ENCODE measurements at regions not wholly inside any gene's neighbourhood (a gene's known extent, or its start where the extent isn't known, plus 50 kb on each side); places are given as distances from the start of the nearest gene placed in this dataset.

GRCh38 chr20:48107560-48107959 is 322.3 kb upstream of the SULF2 start:
- ATAC-seq = no peak
- TF ChIP-seq OSR1 (CRISPR knock-in tag; IDR thresholded peaks at IDR 0.05) (no peak), GLIS3 (CRISPR knock-in tag; IDR thresholded peaks at IDR 0.05) (no peak), PPARA (CRISPR knock-in tag; IDR thresholded peaks at IDR 0.05; ENCODE audit: borderline replicate concordance) (no peak), RARB (CRISPR knock-in tag; IDR thresholded peaks at IDR 0.05) (no peak), ZFP3 (CRISPR knock-in tag; IDR thresholded peaks at IDR 0.05) (no peak), PATZ1 (CRISPR knock-in tag; IDR thresholded peaks at IDR 0.05; ENCODE audit: borderline replicate concordance) (no peak), CSRNP3 (CRISPR knock-in tag; IDR thresholded peaks at IDR 0.05) (no peak), SNAI2 (CRISPR knock-in tag; IDR thresholded peaks at IDR 0.05) (no peak), ZNF8 (CRISPR knock-in tag; IDR thresholded peaks at IDR 0.05) (no peak)
- TF ChIP-seq, protein P1, sequence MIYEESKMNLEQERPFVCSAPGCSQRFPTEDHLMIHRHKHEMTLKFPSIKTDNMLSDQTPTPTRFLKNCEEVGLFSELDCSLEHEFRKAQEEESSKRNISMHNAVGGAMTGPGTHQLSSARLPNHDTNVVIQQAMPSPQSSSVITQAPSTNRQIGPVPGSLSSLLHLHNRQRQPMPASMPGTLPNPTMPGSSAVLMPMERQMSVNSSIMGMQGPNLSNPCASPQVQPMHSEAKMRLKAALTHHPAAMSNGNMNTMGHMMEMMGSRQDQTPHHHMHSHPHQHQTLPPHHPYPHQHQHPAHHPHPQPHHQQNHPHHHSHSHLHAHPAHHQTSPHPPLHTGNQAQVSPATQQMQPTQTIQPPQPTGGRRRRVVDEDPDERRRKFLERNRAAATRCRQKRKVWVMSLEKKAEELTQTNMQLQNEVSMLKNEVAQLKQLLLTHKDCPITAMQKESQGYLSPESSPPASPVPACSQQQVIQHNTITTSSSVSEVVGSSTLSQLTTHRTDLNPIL (CRISPR knock-in tag; IDR thresholded peaks at IDR 0.05; ENCODE audit: low read depth) = no peak

- no peak for ATAC-seq
- TF ChIP-seq GLIS3 (CRISPR knock-in tag; IDR thresholded peaks at IDR 0.05) = no peak
- TF ChIP-seq TOX (CRISPR knock-in tag; IDR thresholded peaks at IDR 0.05; ENCODE audit: borderline replicate concordance) = no peak
- no peak for TF ChIP-seq CSDC2 (CRISPR knock-in tag; IDR thresholded peaks at IDR 0.05)
- TF ChIP-seq SNAI2 (CRISPR knock-in tag; IDR thresholded peaks at IDR 0.05) = no peak
These were observed 321.1 kb upstream of the SULF2 start for GRCh38 chr20:48106428-48106827.

DNA sequence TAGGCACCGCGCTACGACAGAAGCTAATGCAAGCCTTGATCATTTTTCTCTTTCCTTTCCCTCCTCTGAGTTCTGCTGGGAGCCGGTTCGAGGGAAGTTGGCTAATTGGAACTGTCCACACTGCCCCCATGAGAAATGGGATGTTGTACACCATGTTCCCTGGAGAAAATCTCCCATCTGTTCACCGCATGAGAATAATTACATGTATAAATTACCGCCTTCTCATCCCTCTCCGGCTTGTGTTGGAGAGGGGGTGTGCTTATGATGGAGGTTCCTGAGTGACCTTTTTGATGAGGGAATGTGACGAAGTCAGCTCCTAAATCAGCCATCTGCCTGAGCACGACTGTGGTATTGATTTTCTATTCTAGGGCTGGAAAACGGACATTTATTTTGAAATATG is 320.2 kb upstream of the SULF2 start:
- TF ChIP-seq ARNTL (CRISPR knock-in tag; IDR thresholded peaks at IDR 0.05; ENCODE audit: borderline replicate concordance, low read depth) = no peak
- no peak for TF ChIP-seq OSR1 (CRISPR knock-in tag; IDR thresholded peaks at IDR 0.05)
- TF ChIP-seq ZNF8 (CRISPR knock-in tag; IDR thresholded peaks at IDR 0.05) = no peak
- TF ChIP-seq PPARA (CRISPR knock-in tag; IDR thresholded peaks at IDR 0.05; ENCODE audit: borderline replicate concordance) = no peak
- TF ChIP-seq PATZ1 (CRISPR knock-in tag; IDR thresholded peaks at IDR 0.05; ENCODE audit: borderline replicate concordance) = no peak
- TF ChIP-seq CSDC2 (CRISPR knock-in tag; IDR thresholded peaks at IDR 0.05) = no peak
- no peak for TF ChIP-seq ESRRG (CRISPR knock-in tag; IDR thresholded peaks at IDR 0.05)
- no peak for TF ChIP-seq TOX (CRISPR knock-in tag; IDR thresholded peaks at IDR 0.05; ENCODE audit: borderline replicate concordance)
- ATAC-seq = no peak

GRCh38 chr20:48102931-48103660 is 317.8 kb upstream of the SULF2 start:
- no peak for ATAC-seq
- TF ChIP-seq PPARA (CRISPR knock-in tag; IDR thresholded peaks at IDR 0.05; ENCODE audit: borderline replicate concordance) (no peak), ZFP30 (CRISPR knock-in tag; IDR thresholded peaks at IDR 0.05) (no peak), TSHZ2 (CRISPR knock-in tag; IDR thresholded peaks at IDR 0.05) (no peak), SNAI2 (CRISPR knock-in tag; IDR thresholded peaks at IDR 0.05) (no peak), ZNF70 (CRISPR knock-in tag; IDR thresholded peaks at IDR 0.05) (no peak), ESRRG (CRISPR knock-in tag; IDR thresholded peaks at IDR 0.05) (no peak), ZC3H10 (CRISPR knock-in tag; IDR thresholded peaks at IDR 0.05) (no peak), BACH2 (CRISPR knock-in tag; IDR thresholded peaks at IDR 0.05; ENCODE audit: borderline replicate concordance) (no peak), GLIS3 (CRISPR knock-in tag; IDR thresholded peaks at IDR 0.05) (no peak)
- TF ChIP-seq, protein P1 (CRISPR knock-in tag; IDR thresholded peaks at IDR 0.05; ENCODE audit: low read depth) = no peak

Data from SK-N-SH treated with all-trans-retinoic acid at 6 μM for 48 hours (cell line).